ENCODE measurements at regions not wholly inside any gene's neighbourhood (a gene's known extent, or its start where the extent isn't known, plus 50 kb on each side); places are given as distances from the start of the nearest gene placed in this dataset.
A peak's percentile ranks its signal among the peaks of the same experiment; 100 is the strongest.

- DNase-seq (ENCODE audit: low spot score): peak; percentile 73
Observed at GRCh38 chr10:36171953-36172940, 530.2 kb upstream of the FZD8 start.

GRCh38 chr10:36171556-36171952 is 529.5 kb upstream of the FZD8 start:
- peak; percentile 32 for DNase-seq (ENCODE audit: low spot score)

GRCh38 chr10:36170943-36171501 is 528.9 kb upstream of the FZD8 start:
- no peak for DNase-seq (ENCODE audit: low spot score)

GRCh38 chr10:36170142-36170719 is 528.1 kb upstream of the FZD8 start:
- DNase-seq (ENCODE audit: low spot score): no peak

- DNase-seq (ENCODE audit: low spot score): no peak
Observed at GRCh38 chr10:36168777-36169176, 526.7 kb upstream of the FZD8 start.

DNA sequence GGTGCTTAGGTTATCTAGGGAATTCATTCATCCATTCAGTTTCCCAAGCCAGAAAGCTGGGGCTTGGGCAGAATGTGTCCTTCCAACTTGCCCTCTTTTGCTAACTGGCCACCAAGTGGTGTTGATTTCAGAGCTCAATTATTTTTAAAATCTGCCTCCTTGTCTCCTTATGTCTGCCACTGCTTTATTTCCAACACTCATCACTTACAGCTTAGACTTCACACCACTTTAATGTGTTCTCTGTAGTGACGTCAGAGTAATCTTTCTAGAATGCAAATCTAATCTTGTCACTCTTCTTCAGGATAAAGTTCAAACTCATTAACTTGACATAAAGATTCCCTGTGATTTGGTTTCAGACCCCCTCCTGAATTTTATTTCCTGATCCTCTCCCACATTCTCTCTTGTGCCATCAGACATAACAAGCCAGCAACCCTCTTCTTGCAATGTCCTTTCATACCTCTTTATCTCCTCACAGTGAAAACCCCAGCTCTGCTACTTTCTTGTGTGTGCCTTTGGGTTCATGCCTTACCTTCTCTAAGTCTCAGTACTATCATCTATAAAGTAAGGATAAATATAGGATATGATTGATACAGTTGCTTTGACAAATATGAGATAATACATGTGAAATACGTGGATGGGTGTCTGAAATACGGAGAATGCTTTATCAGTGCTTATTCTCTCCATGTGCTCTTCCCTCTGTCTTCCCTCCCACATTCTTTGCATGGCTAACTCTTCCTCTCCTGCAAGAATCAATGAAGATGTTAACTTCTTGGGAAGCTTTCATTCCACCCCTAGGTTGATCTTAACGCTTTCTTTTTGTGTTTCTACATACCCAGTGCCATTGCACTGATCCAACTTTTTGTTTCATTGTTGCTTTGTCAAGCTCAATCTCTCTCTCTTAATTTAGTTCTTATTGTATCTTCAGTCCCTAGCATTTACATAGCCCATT is 522.7 kb upstream of the FZD8 start:
- DNase-seq (ENCODE audit: low spot score): no peak

GRCh38 chr10:36163827-36164226 is 521.7 kb upstream of the FZD8 start:
- no peak for DNase-seq (ENCODE audit: low spot score)

GRCh38 chr10:36157486-36157885 is 515.4 kb upstream of the FZD8 start:
- no peak for DNase-seq (ENCODE audit: low spot score)

DNA sequence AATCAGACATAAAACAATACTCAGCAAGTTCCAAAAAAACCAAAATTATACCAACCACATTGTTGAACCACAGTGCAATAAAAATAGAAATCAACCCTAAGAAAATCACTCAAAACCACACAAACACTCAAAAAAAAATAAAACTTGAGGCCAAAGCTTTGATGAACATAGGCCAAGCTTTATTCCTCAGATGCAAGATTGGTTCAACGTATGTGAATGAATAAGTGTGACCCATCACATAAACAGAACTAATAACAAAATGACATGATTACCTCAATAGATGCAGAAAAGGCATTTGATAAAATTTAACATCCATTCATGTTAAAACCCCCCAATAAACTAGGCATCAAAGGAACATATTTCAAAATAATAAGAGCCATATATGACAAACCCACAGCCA is 506.1 kb upstream of the FZD8 start:
- DNase-seq (ENCODE audit: low spot score): no peak

GRCh38 chr10:36147529-36147928 is 505.4 kb upstream of the FZD8 start:
- DNase-seq (ENCODE audit: low spot score): no peak

- DNase-seq (ENCODE audit: low spot score): no peak
Observed at GRCh38 chr10:36141856-36142560, 499.9 kb upstream of the FZD8 start.

GRCh38 chr10:36129051-36129450 is 487.0 kb upstream of the FZD8 start:
- no peak for DNase-seq (ENCODE audit: low spot score)

- DNase-seq (ENCODE audit: low spot score): no peak
Observed at GRCh38 chr10:36126076-36126475, 484.0 kb upstream of the FZD8 start.

GRCh38 chr10:36119455-36119854 is 477.4 kb upstream of the FZD8 start:
- DNase-seq (ENCODE audit: low spot score): no peak

DNA sequence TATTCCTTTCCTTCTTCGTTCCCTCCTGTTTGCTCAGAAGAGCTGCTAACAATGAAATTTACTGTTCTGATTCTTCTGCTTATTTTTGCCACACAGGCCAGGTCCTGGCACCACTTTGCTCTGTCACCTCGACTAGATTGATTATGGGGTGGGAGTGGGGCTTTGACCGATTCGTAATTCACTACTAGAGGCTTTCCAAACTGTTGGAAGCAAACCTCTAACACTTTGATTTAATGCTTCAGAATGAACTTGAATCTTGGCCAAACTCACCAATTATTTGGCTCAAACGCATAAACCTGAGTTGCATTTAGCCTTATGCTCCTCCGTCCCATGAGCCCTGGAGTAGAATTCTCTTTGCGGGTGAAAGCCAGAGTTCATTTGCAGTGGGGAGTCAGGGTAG is 476.2 kb upstream of the FZD8 start:
- no peak for DNase-seq (ENCODE audit: low spot score)

DNA sequence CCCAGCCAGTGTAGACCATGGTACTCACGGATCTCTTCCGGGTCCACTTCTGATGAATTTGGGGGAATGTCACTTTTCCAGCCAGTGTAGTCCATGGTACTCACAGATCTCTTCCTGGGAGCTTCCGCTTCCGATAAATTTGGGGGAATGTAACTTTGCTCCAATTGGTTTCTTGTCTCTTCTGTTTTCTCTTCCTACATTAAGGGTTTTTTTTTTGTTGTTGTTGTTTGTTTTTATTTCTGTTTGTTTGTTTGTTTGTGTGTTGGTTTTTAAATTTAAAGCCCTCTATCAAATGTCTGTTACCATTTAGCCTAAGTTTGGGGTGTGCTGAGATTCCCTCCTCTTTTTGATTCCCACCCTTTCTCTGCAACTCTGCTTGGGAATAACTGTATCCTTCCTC is 475.8 kb upstream of the FZD8 start:
- no peak for DNase-seq (ENCODE audit: low spot score)

DNA sequence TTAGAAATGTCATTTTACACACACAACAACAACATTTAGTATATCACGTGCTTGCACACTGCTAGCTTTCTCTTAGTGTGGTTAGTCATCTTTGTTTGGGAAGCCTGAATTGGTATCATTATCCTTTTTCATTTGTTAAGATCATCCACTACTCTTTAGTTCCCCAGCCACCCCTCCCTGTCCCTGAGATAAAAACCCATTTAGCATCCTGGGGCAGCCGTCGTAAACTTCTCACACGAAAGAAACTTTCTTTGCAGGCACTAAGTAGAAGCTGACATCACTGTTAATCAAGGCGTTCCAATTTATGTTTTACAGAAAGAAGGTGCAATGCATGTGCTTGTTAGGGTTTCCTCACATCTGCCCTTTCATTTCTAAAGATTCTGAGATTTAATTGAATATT is 475.1 kb upstream of the FZD8 start:
- no peak for DNase-seq (ENCODE audit: low spot score)

DNA sequence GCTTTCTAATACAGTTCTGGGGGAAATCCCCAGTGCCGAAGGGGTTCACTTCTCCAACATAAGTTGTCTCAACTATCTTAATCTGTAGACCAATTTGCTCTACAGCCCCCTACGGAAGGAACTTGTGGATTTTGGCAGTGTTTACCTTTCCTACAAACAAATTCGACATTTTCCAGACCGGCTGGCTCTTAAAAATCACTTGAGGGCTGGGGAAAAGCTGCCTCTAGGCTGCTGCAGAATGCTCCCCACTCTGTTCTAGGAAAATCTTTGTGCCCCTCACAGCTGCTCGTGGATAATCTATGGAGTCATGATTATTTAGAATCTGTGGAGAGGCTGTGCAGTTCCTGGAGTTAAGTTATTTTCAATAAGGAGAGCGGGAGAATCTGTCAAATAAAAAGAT is 474.6 kb upstream of the FZD8 start:
- no peak for DNase-seq (ENCODE audit: low spot score)

DNA sequence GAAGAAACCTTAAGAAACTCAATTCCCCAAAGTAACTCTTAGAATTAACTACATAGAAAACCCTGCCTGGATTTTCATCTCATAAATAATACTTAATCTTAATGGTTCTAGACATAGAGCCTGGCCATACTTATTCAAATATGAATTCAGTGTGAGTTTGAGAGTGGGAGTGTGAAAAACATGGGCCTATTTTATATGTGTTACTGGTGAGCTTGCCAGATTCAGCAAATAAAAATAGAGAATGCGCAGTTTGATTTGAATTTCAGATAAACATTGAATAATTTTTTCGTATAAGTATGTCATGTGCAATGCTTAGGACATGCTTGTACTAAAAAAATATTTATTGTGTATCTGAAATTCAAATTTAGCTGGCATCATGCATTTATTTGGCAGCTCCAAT is 473.9 kb upstream of the FZD8 start:
- DNase-seq (ENCODE audit: low spot score): no peak

DNA sequence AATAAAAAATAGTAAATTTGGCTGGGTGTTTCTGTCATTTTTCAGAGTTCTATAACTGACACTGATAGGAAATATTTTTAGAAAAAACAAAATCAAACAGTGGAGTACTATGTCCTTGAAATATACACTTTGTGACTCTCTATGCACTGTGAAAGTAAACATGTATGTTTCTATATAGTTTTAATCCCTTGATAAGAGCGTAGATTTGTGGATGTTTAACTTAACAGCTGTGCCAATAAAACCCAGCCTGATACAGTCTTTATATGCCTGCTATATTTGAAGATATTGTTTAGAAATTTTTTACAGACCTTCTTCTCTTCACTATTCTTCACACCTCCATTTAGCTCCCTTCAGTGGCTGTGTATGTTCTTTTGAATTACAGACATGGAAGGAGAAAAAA is 473.3 kb upstream of the FZD8 start:
- no peak for DNase-seq (ENCODE audit: low spot score)

GRCh38 chr10:36114913-36115312 is 472.8 kb upstream of the FZD8 start:
- peak; percentile 7 for DNase-seq (ENCODE audit: low spot score)

Data from AG08395 (cell line).